ENCODE measurements at regions not wholly inside any gene's neighbourhood (a gene's known extent, or its start where the extent isn't known, plus 50 kb on each side); places are given as distances from the start of the nearest gene placed in this dataset.

DNA sequence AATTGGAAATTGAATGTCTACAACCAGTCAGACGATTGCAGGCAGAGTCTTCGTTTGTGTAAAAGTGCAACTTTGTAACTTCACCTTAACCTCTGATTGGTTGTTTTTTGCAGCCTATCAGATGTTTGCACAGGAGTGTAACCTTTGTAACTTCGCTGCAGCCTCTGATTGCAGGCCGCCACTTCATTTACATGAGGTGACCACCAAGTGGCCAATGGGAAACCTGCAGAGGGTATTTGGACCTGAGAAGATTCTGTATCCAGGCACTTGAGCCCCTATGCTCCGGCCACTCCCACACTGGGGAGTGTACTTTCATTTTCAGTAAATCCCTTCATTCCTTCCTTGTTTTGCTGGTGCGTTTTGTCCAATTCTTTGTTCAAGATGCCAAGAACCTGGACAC is 68.1 kb upstream of the PFN2 start:
- TF ChIP-seq, protein P1, sequence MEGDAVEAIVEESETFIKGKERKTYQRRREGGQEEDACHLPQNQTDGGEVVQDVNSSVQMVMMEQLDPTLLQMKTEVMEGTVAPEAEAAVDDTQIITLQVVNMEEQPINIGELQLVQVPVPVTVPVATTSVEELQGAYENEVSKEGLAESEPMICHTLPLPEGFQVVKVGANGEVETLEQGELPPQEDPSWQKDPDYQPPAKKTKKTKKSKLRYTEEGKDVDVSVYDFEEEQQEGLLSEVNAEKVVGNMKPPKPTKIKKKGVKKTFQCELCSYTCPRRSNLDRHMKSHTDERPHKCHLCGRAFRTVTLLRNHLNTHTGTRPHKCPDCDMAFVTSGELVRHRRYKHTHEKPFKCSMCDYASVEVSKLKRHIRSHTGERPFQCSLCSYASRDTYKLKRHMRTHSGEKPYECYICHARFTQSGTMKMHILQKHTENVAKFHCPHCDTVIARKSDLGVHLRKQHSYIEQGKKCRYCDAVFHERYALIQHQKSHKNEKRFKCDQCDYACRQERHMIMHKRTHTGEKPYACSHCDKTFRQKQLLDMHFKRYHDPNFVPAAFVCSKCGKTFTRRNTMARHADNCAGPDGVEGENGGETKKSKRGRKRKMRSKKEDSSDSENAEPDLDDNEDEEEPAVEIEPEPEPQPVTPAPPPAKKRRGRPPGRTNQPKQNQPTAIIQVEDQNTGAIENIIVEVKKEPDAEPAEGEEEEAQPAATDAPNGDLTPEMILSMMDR (IDR thresholded peaks at IDR 0.05): no peak
- no peak for TF ChIP-seq ZFX (IDR thresholded peaks at IDR 0.05; ENCODE audit: borderline replicate concordance)

Data from 22Rv1 (cell line).